DMS53 treated with DMSO at 0.1 percent for 48 hours (cell line): ENCODE measurements at regions not wholly inside any gene's neighbourhood (a gene's known extent, or its start where the extent isn't known, plus 50 kb on each side); places are given as distances from the start of the nearest gene placed in this dataset.
A peak's percentile ranks its signal among the peaks of the same experiment; 100 is the strongest.

Source experiments
- DNase-seq: peaks from one replicate; lab custom pipeline; 2025; ENCODE audit not compliant: unreplicated experiment; lab: John Stamatoyannopoulos, UW

- DNase-seq, result no peak
These were observed 212.1 kb upstream of the MARCKS start for GRCh38 chr6:113644861-113645575.

- no peak for DNase-seq
These were observed 211.6 kb upstream of the MARCKS start for GRCh38 chr6:113645576-113645970.

DNA sequence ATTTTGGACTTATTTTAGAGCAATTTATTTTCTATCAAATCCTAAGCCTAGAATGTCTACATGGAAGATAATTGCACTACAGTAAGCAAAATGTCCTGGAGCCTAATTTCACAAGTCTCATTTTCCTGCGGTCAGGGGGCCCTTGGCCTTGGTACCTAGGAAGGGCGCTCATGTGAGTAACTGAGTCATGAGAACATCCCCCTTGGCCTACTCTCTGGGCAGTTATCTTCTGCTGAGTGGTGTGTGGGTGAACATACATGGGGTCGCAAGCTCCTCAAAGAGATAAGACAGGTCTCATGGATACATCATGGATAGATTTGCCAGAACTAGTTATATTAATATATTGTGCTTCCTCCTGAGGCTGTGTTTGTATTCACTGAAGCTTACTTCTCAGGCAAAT is 211.2 kb upstream of the MARCKS start:
- no peak for DNase-seq

DNA sequence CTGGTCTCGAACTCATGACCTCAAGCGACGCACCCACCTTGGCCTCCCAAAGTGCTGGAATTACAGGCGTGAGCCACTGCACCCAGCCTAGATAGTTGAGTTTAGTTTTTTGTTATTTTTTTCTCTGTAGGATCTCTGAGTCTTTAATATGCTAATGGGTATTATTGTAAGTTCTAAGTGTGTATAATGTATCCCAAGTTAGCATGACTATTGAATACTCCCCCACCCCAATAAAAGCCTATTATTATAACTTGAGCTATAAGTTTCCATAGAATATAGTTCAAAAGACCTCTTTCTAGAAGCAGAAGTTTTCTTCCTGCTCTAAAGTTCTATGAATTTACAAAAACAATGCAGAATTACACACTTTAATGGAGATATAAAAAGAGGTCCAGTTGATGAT is 210.4 kb upstream of the MARCKS start:
- no peak for DNase-seq

DNA sequence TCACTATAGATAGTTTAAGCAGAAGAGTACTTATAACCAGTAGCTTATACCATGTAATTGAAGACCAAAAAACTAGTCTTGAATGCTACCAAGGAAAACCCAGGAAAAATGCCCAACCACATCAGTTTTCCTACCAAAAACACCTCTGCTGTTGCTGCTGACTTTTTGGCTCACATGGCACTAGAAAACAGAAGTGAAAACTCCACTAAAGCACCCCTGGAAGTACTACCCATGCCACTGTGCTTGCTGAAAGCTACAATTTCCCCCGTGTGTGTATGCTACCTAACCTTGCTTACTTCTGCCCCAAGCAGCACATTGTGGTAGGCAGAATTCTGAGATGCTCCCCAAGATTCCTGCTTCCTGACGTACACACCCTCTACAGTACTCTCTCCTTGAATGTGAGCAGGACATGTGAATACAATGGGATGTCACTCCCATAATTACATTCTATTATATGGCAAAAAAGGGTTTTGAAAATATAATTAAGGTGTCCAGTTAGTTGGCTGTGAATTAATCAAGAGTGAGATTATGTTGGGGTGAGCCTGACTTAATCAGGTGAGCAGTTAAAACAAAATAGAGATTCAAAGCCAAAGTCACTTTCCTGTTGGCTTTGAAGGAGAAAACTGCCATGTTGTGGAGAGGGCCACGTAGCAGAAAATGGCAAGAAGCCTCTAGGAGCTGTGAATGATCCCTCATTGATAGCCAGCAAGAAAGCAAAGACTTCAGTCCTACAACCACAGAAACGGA is 209.8 kb upstream of the MARCKS start:
- DNase-seq, result no peak

GRCh38 chr6:113648698-113649097 is 208.4 kb upstream of the MARCKS start:
- DNase-seq, result no peak

- no peak for DNase-seq
These were observed 207.9 kb upstream of the MARCKS start for GRCh38 chr6:113649276-113649675.

DNA sequence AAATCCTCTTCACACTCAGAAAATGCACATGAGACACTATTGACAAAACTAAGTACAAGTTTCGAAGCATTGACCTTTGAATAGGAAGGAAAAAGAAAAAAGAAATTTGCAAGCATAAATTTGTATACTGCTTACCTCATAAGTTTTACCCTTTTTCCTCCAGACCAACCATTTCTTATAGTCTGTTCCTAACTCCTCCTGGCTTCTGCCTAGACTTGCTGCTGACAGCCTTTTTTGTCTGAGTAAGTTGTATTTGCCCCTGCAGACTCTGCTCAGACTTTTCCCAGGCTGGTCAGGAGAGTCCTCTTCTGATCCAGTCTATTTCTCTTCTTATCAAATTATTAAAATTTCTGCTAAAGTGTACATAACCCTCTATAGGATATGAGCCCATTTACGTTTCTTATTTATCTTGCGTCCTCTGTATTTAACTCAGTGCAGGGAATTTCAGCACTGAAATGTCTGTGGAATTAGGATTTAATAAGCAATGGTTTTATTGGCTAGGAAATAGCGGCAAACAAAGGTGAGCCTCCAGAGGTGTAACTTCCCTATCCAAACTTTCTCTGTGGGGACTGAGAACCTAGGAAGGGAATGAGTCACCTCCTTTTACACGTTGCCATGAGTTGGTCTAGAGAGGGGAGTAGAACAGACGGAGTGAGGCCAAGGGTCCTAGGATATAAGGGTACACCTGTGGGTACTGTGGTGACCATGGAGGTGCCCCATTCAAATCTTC is 207.1 kb upstream of the MARCKS start:
- DNase-seq, result no peak

- DNase-seq, result no peak
These were observed 206.6 kb upstream of the MARCKS start for GRCh38 chr6:113650610-113650979.

- no peak for DNase-seq
These were observed 206.0 kb upstream of the MARCKS start for GRCh38 chr6:113651120-113651519.

GRCh38 chr6:113651920-113652319 is 205.2 kb upstream of the MARCKS start:
- DNase-seq, result no peak

GRCh38 chr6:113653275-113653674 is 203.9 kb upstream of the MARCKS start:
- no peak for DNase-seq

DNA sequence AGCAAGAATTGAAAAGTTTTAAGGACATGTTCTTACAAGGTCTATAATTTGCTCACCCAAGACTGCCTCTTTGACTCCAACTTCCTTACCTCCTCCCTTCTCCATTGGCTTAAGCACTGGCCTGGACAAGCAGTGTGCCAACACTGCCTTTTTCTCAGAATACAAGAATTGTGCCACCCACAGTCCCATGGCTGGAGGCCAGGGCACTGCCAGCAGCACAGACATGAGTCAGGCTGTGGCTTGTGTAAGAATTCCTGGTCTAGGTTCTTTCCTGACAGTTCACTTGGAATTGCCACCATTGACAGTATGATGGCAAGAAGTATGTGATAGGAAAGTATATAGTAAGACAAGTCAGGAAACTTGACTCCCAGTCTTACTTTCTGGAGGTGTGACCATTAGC is 202.7 kb upstream of the MARCKS start:
- DNase-seq, result no peak

GRCh38 chr6:113655761-113656160 is 201.4 kb upstream of the MARCKS start:
- no peak for DNase-seq

- no peak for DNase-seq
These were observed 197.3 kb upstream of the MARCKS start for GRCh38 chr6:113659762-113660404.

DNA sequence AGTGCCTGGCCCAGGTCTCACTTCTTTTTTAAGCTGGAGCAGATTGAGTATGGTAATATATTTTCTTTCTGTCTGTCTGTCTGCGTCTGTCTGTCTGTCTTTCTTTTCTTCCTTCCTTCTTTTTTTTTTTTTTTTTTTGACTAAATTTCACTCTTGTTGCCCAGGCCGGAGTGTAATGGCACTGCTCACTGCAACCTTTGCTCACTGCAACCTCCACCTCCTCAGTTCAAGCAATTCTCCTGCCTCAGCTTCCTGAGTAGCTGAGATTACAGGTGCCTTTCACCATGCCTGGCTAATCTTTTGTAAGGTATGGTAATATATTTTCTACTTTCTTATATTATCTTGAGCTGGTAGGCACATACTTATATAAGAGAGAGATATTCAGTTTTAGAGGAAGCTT is 196.3 kb upstream of the MARCKS start:
- no peak for DNase-seq

- no peak for DNase-seq
These were observed 195.0 kb upstream of the MARCKS start for GRCh38 chr6:113662093-113662665.

GRCh38 chr6:113662688-113663333 is 194.3 kb upstream of the MARCKS start:
- DNase-seq, result no peak

GRCh38 chr6:113664909-113665308 is 192.2 kb upstream of the MARCKS start:
- DNase-seq, result peak; percentile 43

DNA sequence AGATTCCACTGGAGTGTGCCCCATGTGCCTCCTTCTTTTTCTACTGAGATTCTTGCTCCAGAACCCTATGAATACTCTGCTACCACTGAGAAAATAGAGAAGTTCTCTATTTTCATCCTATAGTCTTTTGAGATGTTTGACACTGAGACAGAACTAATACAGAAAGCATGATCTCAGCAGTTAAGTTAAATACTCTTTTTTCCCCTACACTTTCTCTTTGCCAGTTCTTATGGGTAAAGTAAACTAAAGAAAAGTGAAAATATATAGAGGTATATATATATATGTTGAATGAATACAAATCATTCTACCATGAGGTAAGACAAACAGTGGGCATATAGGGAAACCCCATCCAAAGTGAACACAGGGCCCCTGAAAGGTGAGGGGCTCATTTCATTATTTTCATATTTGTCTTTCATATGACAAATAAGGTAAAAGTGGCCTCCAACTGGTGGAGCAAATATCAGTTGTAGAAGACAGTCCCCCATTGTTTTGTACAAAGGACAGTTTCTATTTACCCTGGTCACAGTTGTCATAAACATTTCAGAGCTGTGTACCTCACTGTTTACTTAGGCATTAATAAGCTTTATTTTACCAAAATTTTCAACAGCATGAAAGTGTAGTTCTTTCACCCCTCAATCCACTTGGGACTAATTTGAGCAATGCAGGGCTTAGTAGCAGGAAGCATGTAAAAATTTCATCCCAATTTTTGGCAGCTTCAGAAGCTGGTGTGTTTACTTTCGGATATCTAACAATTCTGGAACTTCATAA is 188.3 kb upstream of the MARCKS start:
- DNase-seq, result peak; percentile 49
